ENCODE measurements at regions not wholly inside any gene's neighbourhood (a gene's known extent, or its start where the extent isn't known, plus 50 kb on each side); places are given as distances from the start of the nearest gene placed in this dataset.

- TF ChIP-seq YY1 (IDR thresholded peaks at IDR 0.05; ENCODE audit: extremely low read depth, insufficient replicate concordance, low read depth, low read length) = no peak
- TF ChIP-seq FOSL1 (IDR thresholded peaks at IDR 0.05; ENCODE audit: low read depth) = no peak
- TF ChIP-seq JUND (IDR thresholded peaks at IDR 0.05) = no peak
Measured at GRCh38 chr3:22491344-22491743, 711.8 kb upstream of the UBE2E2 start (continued).

- peaks cover 0 to 16% of the 10 kb centered on the region in 2 experiments; a peak in 1 of 4 replicates for H3K9me3 ChIP-seq (ENCODE audit: control insufficient read depth in 1 of 2, insufficient read depth in 1 of 2, low read depth in 1 of 2, low read length in 2 of 2)
- H3K9ac ChIP-seq (ENCODE audit: low read length) = no peak overlapping the region
- no peaks in the 10 kb centered on the region for H3K27me3 ChIP-seq (ENCODE audit: insufficient read depth, low read length)
- H3K27ac ChIP-seq (ENCODE audit: low read depth, low read length) = no peak overlapping the region
- BruUV-seq (replicated peaks) = no TSS peak
- H3K9me2 ChIP-seq (ENCODE audit: insufficient read depth) = no peaks in the 10 kb centered on the region
- H3K36me3 ChIP-seq (ENCODE audit: control insufficient read depth in 1 of 2, insufficient read depth in 2 of 2, low read length in 2 of 2) = no peaks in the 10 kb centered on the region
- RAD21 ChIA-PET (ENCODE audit: low non-redundant PET in 1 of 2, low total read pairs in 2 of 2, uncharacterized antibody in 2 of 2, unreplicated experiment in 2 of 2) = no interaction called here
- CTCF ChIA-PET = no interaction called here
- no peak for TF ChIP-seq EZH2phosphoT487 (IDR thresholded peaks at IDR 0.05; ENCODE audit: borderline replicate concordance)
- no peak for TF ChIP-seq JUND (IDR thresholded peaks at IDR 0.05)
- no peak for TF ChIP-seq EGR1 (IDR thresholded peaks at IDR 0.05; ENCODE audit: low read depth)
- TF ChIP-seq MAX (IDR thresholded peaks at IDR 0.05) = no peak
- TF ChIP-seq ATF3 (IDR thresholded peaks at IDR 0.05) = no peak
- no peak for TF ChIP-seq ELF1 (IDR thresholded peaks at IDR 0.05; ENCODE audit: borderline replicate concordance, low read depth)
- no peak for TF ChIP-seq ZFX (IDR thresholded peaks at IDR 0.05)
- TF ChIP-seq POLR2A (IDR thresholded peaks at IDR 0.05; ENCODE audit: borderline replicate concordance, extremely low read depth, insufficient read depth, insufficient read length) = no peak
- no peak for TF ChIP-seq SIN3A (IDR thresholded peaks at IDR 0.05; ENCODE audit: low read depth)
- no peak for TF ChIP-seq YY1 (IDR thresholded peaks at IDR 0.05; ENCODE audit: extremely low read depth, insufficient replicate concordance, low read depth, low read length)
- no peak for TF ChIP-seq FOSL1 (IDR thresholded peaks at IDR 0.05; ENCODE audit: low read depth)
- no peak for DNase-seq (ENCODE audit: low read depth, low spot score)
- H3K4me1 ChIP-seq (ENCODE audit: control insufficient read depth in 1 of 2, insufficient read depth in 2 of 2, low read length in 2 of 2) = no peaks in the 10 kb centered on the region
- no peak overlapping the region for H3K4me2 ChIP-seq (ENCODE audit: low read length)
- no peak overlapping the region for H3K4me3 ChIP-seq (replicated peaks in 1 of 2; ENCODE audit: low read depth in 1 of 2, low read length in 2 of 2)
- intact Hi-C loops (cut with micrococcal nuclease) = no loop called here
- no peak for ATAC-seq
- no peak overlapping the region for H2AFZ ChIP-seq (ENCODE audit: low read depth, low read length, poor library complexity, severe bottlenecking)
- POLR2A ChIA-PET = no interaction called here
- no peaks in the 10 kb centered on the region for H4K20me1 ChIP-seq (ENCODE audit: insufficient read depth)
- no peaks in the 10 kb centered on the region for H3K79me2 ChIP-seq (ENCODE audit: insufficient read depth, low read length)
Measured at GRCh38 chr3:22492342-22492741, 710.8 kb upstream of the UBE2E2 start.
